GM20000 (cell line): ENCODE measurements at regions not wholly inside any gene's neighbourhood (a gene's known extent, or its start where the extent isn't known, plus 50 kb on each side); places are given as distances from the start of the nearest gene placed in this dataset.

ENCODE experiments used
- DNase-seq: peaks from one replicate; pipeline ENCODE4 v3.0.0; 2012; ENCODE audit warnings: low spot score
- TF ChIP-seq, protein P1 (sequence below): IDR thresholded peaks from 2 replicates; pipeline ENCODE4 v1.5.1; 2012; ENCODE audit warnings: mild to moderate bottlenecking, control low read depth; ENCODE audit errors: extremely low read depth, missing control alignments

DNA sequence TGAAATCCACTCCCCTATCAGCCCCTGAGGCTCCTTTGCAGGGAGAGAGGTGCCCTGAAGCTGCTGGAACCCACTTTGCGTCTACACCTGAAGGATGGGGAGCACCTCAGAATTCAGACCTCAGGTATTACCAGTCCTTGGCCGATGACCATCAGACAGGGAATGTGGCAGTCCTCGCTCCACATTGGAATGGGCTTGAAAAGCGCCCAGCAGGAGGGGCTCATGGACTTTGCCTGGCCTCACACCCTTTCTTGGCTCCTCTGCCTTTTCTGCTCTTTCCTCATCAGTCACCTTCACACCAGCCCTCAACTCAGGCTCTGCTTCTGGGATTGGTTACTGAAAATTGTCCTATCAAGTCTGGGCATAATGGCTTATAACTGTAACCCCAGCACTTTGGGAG is 83.9 kb downstream of the BARX1 start:
- TF ChIP-seq, protein P1, sequence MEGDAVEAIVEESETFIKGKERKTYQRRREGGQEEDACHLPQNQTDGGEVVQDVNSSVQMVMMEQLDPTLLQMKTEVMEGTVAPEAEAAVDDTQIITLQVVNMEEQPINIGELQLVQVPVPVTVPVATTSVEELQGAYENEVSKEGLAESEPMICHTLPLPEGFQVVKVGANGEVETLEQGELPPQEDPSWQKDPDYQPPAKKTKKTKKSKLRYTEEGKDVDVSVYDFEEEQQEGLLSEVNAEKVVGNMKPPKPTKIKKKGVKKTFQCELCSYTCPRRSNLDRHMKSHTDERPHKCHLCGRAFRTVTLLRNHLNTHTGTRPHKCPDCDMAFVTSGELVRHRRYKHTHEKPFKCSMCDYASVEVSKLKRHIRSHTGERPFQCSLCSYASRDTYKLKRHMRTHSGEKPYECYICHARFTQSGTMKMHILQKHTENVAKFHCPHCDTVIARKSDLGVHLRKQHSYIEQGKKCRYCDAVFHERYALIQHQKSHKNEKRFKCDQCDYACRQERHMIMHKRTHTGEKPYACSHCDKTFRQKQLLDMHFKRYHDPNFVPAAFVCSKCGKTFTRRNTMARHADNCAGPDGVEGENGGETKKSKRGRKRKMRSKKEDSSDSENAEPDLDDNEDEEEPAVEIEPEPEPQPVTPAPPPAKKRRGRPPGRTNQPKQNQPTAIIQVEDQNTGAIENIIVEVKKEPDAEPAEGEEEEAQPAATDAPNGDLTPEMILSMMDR: no peak
- no peak for DNase-seq

DNA sequence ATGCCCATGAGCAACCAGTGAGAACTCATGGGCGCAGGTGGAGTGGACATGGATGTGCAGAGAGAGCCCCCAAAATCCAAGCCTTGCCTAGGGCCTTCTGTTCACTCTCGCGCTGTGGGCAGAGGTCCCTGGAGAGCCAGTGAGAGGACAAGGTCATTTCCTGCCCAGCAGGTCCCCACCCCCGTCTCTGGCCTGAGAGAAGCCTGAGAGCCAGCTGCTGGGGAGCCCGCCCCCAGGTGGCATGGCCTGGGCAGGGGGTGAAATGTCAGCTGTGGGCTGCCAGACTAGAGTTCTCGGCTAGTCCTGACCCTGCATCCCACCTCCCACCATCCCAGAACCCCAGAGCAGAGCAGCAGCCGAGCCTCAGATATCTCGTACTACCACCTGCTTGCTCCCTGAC is 85.3 kb downstream of the BARX1 start:
- TF ChIP-seq, protein P1: no peak
- no peak for DNase-seq

DNA sequence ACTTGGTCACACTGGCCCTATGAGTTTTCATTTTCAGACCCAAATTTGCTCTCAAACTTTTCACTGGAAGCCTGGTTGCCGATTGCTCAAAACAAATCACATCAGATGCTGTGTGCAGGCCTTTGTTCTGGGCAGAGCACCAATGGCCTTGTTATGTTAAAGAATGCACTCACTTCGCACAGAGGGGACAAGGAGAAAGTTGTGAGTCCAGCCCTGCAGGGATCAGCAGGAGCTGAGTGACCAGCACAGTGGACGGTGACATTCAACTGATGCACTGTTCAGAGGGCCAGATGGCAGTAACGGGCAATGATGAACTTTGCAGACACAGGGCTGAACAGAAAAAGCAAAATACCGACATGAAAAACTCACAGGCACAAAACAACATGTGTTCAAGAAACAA is 86.1 kb downstream of the BARX1 start:
- DNase-seq: no peak
- TF ChIP-seq, protein P1: no peak

GRCh38 chr9:93865716-93866115 is 89.4 kb downstream of the BARX1 start:
- DNase-seq: no peak
- TF ChIP-seq, protein P1: no peak

- TF ChIP-seq, protein P1: no peak
- no peak for DNase-seq
Measured at GRCh38 chr9:93865245-93865644, 89.9 kb downstream of the BARX1 start.

GRCh38 chr9:93864840-93865239 is 90.3 kb downstream of the BARX1 start:
- DNase-seq: no peak
- TF ChIP-seq, protein P1: no peak

- TF ChIP-seq, protein P1: no peak
- DNase-seq: no peak
Measured at GRCh38 chr9:93864032-93864431, 91.1 kb downstream of the BARX1 start.
